ENCODE measurements at regions not wholly inside any gene's neighbourhood (a gene's known extent, or its start where the extent isn't known, plus 50 kb on each side); places are given as distances from the start of the nearest gene placed in this dataset.

- TF ChIP-seq CTCF (IDR thresholded peaks at IDR 0.05), result no peak
- TF ChIP-seq POLR2A (IDR thresholded peaks at IDR 0.05), result no peak
Observed at GRCh38 chr4:146072376-146072775, 103.1 kb upstream of the LSM6 start.
